Mesendoderm (in vitro differentiated cells): ENCODE measurements at regions not wholly inside any gene's neighbourhood (a gene's known extent, or its start where the extent isn't known, plus 50 kb on each side); places are given as distances from the start of the nearest gene placed in this dataset.

Experiments used
- DNase-seq: peaks from one replicate; pipeline ENCODE4 v3.0.0; 2013
- H2AK5ac ChIP-seq: 2 replicates; pipeline ENCODE4 v1.6.1; 2013; ENCODE audit warnings: low read length, inconsistent platforms
- H2BK120ac ChIP-seq: 2 replicates; pipeline ENCODE4 v1.6.1; 2013; ENCODE audit warnings: low read depth, mild to moderate bottlenecking, low read length, moderate library complexity, mixed read lengths
- H2BK15ac ChIP-seq: replicated peaks from 2 replicates; pipeline ENCODE4 v1.6.1; 2013; ENCODE audit warnings: low read depth, mild to moderate bottlenecking, moderate library complexity
- H2BK5ac ChIP-seq: 2 replicates; pipeline ENCODE4 v1.6.1; 2013; ENCODE audit warnings: low read length, inconsistent platforms
- H3K18ac ChIP-seq: 2 replicates; pipeline ENCODE4 v1.6.1; 2013; ENCODE audit warnings: mild to moderate bottlenecking, low read length, mixed read lengths
- H3K23ac ChIP-seq: one replicate; pipeline ENCODE4 v1.6.1; 2013; ENCODE audit warnings: low read length
- H3K27ac ChIP-seq: 2 replicates; pipeline ENCODE4 v1.5.1; 2013; ENCODE audit warnings: low read depth, mild to moderate bottlenecking, inconsistent platforms, low read length, moderate library complexity
- H3K27me3 ChIP-seq: 2 replicates; pipeline ENCODE4 v1.6.1; 2013; ENCODE audit warnings: low read length, control low read depth, mild to moderate bottlenecking, inconsistent platforms; ENCODE audit not compliant: insufficient read depth, poor library complexity
- H3K36me3 ChIP-seq: 2 replicates; pipeline ENCODE4 v1.6.1; 2013; ENCODE audit warnings: low read length, inconsistent platforms; ENCODE audit not compliant: control insufficient read depth, insufficient read depth
- H3K4ac ChIP-seq: one replicate; pipeline ENCODE4 v1.6.1; 2013; ENCODE audit warnings: low read depth, mild to moderate bottlenecking, low read length, moderate library complexity
- H3K4me1 ChIP-seq: 2 replicates; pipeline ENCODE4 v1.6.1; 2013; ENCODE audit warnings: low read depth, low read length, inconsistent platforms; ENCODE audit not compliant: control insufficient read depth
- H3K4me2 ChIP-seq: 2 replicates; pipeline ENCODE4 v1.6.1; 2013; ENCODE audit warnings: low read length
- H3K4me3 ChIP-seq: 2 replicates; pipeline ENCODE4 v1.5.1; 2013; ENCODE audit warnings: mild to moderate bottlenecking, low read length
- H3K56ac ChIP-seq: one replicate; pipeline ENCODE4 v1.6.1; 2013; ENCODE audit warnings: low read length
- H3K79me1 ChIP-seq: 2 replicates; pipeline ENCODE4 v1.6.1; 2013; ENCODE audit warnings: low read length, inconsistent platforms
- H3K79me2 ChIP-seq: 2 replicates; pipeline ENCODE4 v1.6.1; 2013; ENCODE audit warnings: mild to moderate bottlenecking, low read length; ENCODE audit not compliant: control insufficient read depth, insufficient read depth
- H3K9ac ChIP-seq: 2 replicates; pipeline ENCODE4 v1.6.1; 2013; ENCODE audit warnings: low read length, inconsistent platforms
- H4K5ac ChIP-seq: one replicate; pipeline ENCODE4 v1.6.1; 2013; ENCODE audit warnings: low read length
- H4K8ac ChIP-seq: one replicate; pipeline ENCODE4 v1.6.1; 2013; ENCODE audit warnings: low read depth, mild to moderate bottlenecking, control low read depth, low read length, moderate library complexity
- WGBS: extraction: QIAGEN DNeasy Blood & Tissue Kit; methylation state at CpG from one replicate; pipeline ENCODE4 v1.1.7; 2013; ENCODE audit warnings: low lambda C conversion rate, missing lambda C conversion rate; ENCODE audit not compliant: insufficient coverage; ENCODE audit errors: extremely low coverage; 5-methylcytosine and 5-hydroxymethylcytosine counted together

- Histone ChIP-seq H3K9ac (no peak overlapping the region), H3K4ac (no peak overlapping the region), H4K8ac (no peak overlapping the region), H2BK5ac (no peak overlapping the region), H3K23ac (no peak overlapping the region), H4K5ac (no peak overlapping the region), H3K27me3 (no peaks in the 10 kb centered on the region), H3K4me3 (no peak overlapping the region), H3K27ac (no peak overlapping the region), H2BK120ac (no peak overlapping the region), H2BK15ac (no peak overlapping the region), H2AK5ac (no peak overlapping the region), H3K18ac (no peak overlapping the region), H3K56ac (no peak overlapping the region), H3K79me2 (no peaks in the 10 kb centered on the region), H3K79me1 (no peaks in the 10 kb centered on the region), H3K4me2 (no peak overlapping the region), H3K36me3 (no peaks in the 10 kb centered on the region), H3K4me1 (no peaks in the 10 kb centered on the region)
- no peak for DNase-seq
- no CpG with 5 or more reads among the region's 1 CpG for WGBS
These were observed 188.3 kb upstream of the MCHR2 start for GRCh38 chr6:100182313-100182712.

- H2BK15ac ChIP-seq = no peak overlapping the region
- no peak overlapping the region for H3K27ac ChIP-seq
- H3K4ac ChIP-seq = no peak overlapping the region
- H4K5ac ChIP-seq = no peak overlapping the region
- H3K23ac ChIP-seq = no peak overlapping the region
- no peaks in the 10 kb centered on the region for H3K27me3 ChIP-seq
- no peaks in the 10 kb centered on the region for H3K36me3 ChIP-seq
- no peak overlapping the region for H3K4me2 ChIP-seq
- no peak overlapping the region for H2BK120ac ChIP-seq
- peaks cover 3% of the 10 kb centered on the region for H3K4me1 ChIP-seq
- H3K18ac ChIP-seq = no peak overlapping the region
- no peak overlapping the region for H3K56ac ChIP-seq
- no CpG with 5 or more reads among the region's 3 CpGs for WGBS
- no peak overlapping the region for H2AK5ac ChIP-seq
- H3K79me1 ChIP-seq = no peaks in the 10 kb centered on the region
- no peak overlapping the region for H2BK5ac ChIP-seq
- H4K8ac ChIP-seq = no peak overlapping the region
- no peaks in the 10 kb centered on the region for H3K79me2 ChIP-seq
- H3K4me3 ChIP-seq = no peak overlapping the region
- no peak for DNase-seq
- no peak overlapping the region for H3K9ac ChIP-seq
These were observed 187.3 kb upstream of the MCHR2 start for GRCh38 chr6:100181309-100181708.

GRCh38 chr6:100179576-100179975, 185.6 kb upstream of the MCHR2 start:
- Histone ChIP-seq H4K8ac (no peak overlapping the region), H2BK120ac (no peak overlapping the region), H2BK5ac (no peak overlapping the region), H3K4ac (no peak overlapping the region), H3K36me3 (no peaks in the 10 kb centered on the region), H2BK15ac (no peak overlapping the region), H3K4me3 (no peak overlapping the region), H3K4me1 (peaks cover 3% of the 10 kb centered on the region), H3K4me2 (no peak overlapping the region), H4K5ac (no peak overlapping the region), H3K9ac (no peak overlapping the region), H2AK5ac (no peak overlapping the region), H3K18ac (no peak overlapping the region), H3K27me3 (no peaks in the 10 kb centered on the region), H3K56ac (no peak overlapping the region), H3K79me2 (no peaks in the 10 kb centered on the region), H3K23ac (no peak overlapping the region), H3K27ac (no peak overlapping the region), H3K79me1 (no peaks in the 10 kb centered on the region)
- no CpG with 5 or more reads among the region's 1 CpG for WGBS
- no peak for DNase-seq

- H3K27me3 ChIP-seq = no peaks in the 10 kb centered on the region
- H3K4me2 ChIP-seq = no peak overlapping the region
- no peaks in the 10 kb centered on the region for H3K36me3 ChIP-seq
- H3K79me2 ChIP-seq = no peaks in the 10 kb centered on the region
- H4K5ac ChIP-seq = no peak overlapping the region
- H3K56ac ChIP-seq = no peak overlapping the region
- H3K23ac ChIP-seq = no peak overlapping the region
- H2AK5ac ChIP-seq = no peak overlapping the region
- H2BK15ac ChIP-seq = no peak overlapping the region
- H3K18ac ChIP-seq = no peak overlapping the region
- no peak overlapping the region for H2BK5ac ChIP-seq
- WGBS = no CpG with 5 or more reads among the region's 1 CpG
- H3K4me3 ChIP-seq = no peak overlapping the region
- DNase-seq = no peak
- H3K4me1 ChIP-seq = peaks cover 3% of the 10 kb centered on the region
- H3K79me1 ChIP-seq = no peaks in the 10 kb centered on the region
- H3K4ac ChIP-seq = no peak overlapping the region
- no peak overlapping the region for H3K9ac ChIP-seq
- no peak overlapping the region for H2BK120ac ChIP-seq
- H3K27ac ChIP-seq = no peak overlapping the region
- H4K8ac ChIP-seq = no peak overlapping the region
These were observed 183.9 kb upstream of the MCHR2 start for GRCh38 chr6:100177956-100178355.

GRCh38 chr6:100176951-100177710, 183.1 kb upstream of the MCHR2 start:
- H3K27ac ChIP-seq = no peak overlapping the region
- H3K79me2 ChIP-seq = no peaks in the 10 kb centered on the region
- H3K9ac ChIP-seq = no peak overlapping the region
- no peaks in the 10 kb centered on the region for H3K36me3 ChIP-seq
- H3K18ac ChIP-seq = no peak overlapping the region
- no CpG with 5 or more reads among the region's 4 CpGs for WGBS
- no peak overlapping the region for H2BK15ac ChIP-seq
- H3K4me2 ChIP-seq = no peak overlapping the region
- no peak overlapping the region for H2BK120ac ChIP-seq
- H3K56ac ChIP-seq = no peak overlapping the region
- DNase-seq = no peak
- H2AK5ac ChIP-seq = no peak overlapping the region
- H4K5ac ChIP-seq = no peak overlapping the region
- H3K4me3 ChIP-seq = no peak overlapping the region
- no peaks in the 10 kb centered on the region for H3K27me3 ChIP-seq
- H3K23ac ChIP-seq = no peak overlapping the region
- H3K4ac ChIP-seq = no peak overlapping the region
- H2BK5ac ChIP-seq = no peak overlapping the region
- H3K4me1 ChIP-seq = peaks cover 3% of the 10 kb centered on the region
- H4K8ac ChIP-seq = no peak overlapping the region
- no peaks in the 10 kb centered on the region for H3K79me1 ChIP-seq
